ENCODE measurements at regions not wholly inside any gene's neighbourhood (a gene's known extent, or its start where the extent isn't known, plus 50 kb on each side); places are given as distances from the start of the nearest gene placed in this dataset.
"Not testable (repeated sequence)": the region's sequence is repeated elsewhere in the genome, so short reads cannot be mapped to it uniquely, and the experiment has no call there.

- no peak for DNase-seq (ENCODE audit: extremely low read depth, low read depth, low spot score)
Measured at GRCh38 chr4:111921714-111922113, 223.5 kb upstream of the FAM241A start.

DNA sequence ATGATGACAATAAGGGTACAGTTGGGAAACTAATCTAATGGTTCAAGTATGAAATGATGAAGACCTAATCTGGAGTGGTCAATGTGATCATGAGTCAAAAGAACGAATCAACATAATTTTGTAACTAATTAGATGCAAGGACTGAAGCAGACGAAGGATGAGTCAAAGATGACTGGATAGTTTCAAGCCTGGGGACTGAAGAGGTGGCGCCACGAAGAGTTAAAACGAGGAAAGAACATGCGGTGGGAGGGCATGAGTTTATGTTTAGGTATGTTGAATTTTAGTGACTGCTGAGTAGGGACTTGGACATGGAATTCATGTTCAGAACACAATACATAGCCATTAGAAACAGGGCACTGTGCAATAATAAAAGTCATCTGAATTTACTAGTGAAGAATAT is 221.5 kb upstream of the FAM241A start:
- no peak for DNase-seq (ENCODE audit: extremely low read depth, low read depth, low spot score)

DNA sequence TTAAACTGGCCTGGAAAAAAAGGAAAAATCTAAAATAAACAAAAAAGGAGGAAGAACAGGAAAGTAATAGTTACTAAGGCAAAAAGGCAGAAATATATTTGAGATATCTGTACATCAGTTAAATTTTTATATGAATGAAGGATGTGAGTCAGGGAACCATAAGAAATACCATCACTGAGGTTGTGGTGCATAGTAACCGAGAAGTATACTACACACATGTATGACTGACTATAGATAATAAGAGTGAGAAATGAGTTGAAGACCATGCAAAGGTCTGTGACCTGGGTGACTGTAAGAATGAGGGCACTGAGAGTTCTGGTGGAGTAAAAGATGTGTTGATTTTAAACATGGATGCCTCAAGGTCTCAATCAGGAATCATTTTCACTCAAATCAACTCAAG is 220.6 kb upstream of the FAM241A start:
- DNase-seq (ENCODE audit: extremely low read depth, low read depth, low spot score) = no peak

DNA sequence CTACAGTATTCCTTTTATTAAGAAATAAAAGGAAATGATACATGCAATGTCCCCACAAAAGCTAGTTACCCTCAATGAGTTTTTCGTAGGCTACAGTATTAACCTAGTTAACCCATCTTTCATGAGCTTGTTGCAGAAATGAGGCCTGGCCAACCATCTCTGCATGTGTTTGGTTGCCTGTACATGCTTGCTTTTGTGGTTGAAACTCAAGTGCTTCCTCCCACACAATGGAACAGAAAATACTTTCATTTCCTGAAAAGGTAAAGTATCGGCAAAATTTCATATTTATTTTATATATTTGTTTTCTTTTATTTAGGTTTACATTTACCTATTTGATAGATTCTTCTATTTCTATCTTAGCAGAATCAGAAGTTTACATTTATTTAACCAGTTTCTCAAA is 214.6 kb upstream of the FAM241A start:
- DNase-seq (ENCODE audit: extremely low read depth, low read depth, low spot score) = no peak

DNA sequence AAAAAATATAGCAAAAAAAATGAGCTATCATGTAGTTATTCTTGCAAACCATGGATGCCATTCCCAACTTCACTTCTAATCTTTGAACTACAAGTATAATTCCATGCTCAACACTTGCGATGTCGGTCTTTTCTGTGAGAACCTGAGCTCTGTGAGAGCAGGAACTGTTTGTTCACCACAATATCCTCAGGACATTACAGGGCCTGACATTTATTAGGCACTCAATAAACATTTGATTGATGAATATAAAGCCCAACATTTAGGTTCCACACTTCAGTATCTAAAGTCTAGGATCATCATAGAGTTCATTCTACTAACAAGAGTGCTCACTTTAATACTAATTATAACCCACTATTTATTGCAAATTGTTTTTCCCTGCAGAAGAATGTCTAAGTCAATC is 211.6 kb upstream of the FAM241A start:
- no peak for DNase-seq (ENCODE audit: extremely low read depth, low read depth, low spot score)

- no peak for DNase-seq (ENCODE audit: extremely low read depth, low read depth, low spot score)
Measured at GRCh38 chr4:111934314-111934713, 210.9 kb upstream of the FAM241A start.

GRCh38 chr4:111937368-111937767 is 207.9 kb upstream of the FAM241A start:
- DNase-seq (ENCODE audit: extremely low read depth, low read depth, low spot score) = no peak

GRCh38 chr4:111941957-111942356 is 203.3 kb upstream of the FAM241A start:
- DNase-seq (ENCODE audit: extremely low read depth, low read depth, low spot score) = no peak

DNA sequence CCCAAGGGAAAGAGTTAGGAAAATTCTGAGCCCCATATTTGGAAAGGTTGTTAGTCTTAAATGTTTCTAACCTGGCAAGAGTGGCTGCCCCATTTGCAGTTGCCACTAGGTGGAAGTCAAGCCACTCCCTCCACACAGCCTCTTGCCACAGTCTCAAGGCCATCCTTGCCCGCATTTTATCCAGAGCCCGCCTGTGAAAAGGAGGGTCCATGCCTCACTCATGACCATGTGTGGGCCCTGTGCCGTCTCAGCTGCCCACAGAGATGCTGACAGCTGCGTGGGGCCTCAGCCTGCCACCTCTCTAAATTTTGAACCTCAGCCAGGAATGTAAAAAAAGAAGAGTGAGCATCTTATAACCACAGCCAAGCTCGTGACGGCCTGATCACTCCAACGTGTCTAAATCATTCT is 201.5 kb upstream of the FAM241A start:
- no peak for DNase-seq (ENCODE audit: extremely low read depth, low read depth, low spot score)

- DNase-seq (ENCODE audit: extremely low read depth, low read depth, low spot score) = no peak
Measured at GRCh38 chr4:111945014-111945413, 200.2 kb upstream of the FAM241A start.

- DNase-seq (ENCODE audit: extremely low read depth, low read depth, low spot score) = no peak
Measured at GRCh38 chr4:111946800-111947199, 198.5 kb upstream of the FAM241A start.

GRCh38 chr4:111952688-111953087 is 192.6 kb upstream of the FAM241A start:
- no peak for DNase-seq (ENCODE audit: extremely low read depth, low read depth, low spot score)

DNA sequence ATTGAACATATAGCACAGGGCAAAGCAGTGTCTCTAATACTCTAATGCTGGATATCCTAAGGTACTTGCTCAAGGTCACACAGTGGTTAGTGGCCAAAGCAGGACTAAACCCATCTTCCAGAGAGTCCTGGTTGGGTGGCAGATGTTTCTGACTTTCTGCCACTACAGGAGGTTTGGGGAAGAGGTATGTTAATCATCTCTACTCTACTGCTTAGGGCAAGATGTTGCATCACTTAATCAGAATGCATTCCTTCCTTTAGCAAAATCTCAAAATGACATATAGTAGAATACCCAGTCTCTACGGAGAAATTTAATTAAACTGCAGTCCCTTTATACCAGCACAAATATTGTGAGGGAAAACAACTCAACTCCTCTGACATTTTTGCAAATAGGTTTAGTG is 190.7 kb upstream of the FAM241A start:
- DNase-seq (ENCODE audit: extremely low read depth, low read depth, low spot score) = no peak

GRCh38 chr4:111955001-111955400 is 190.3 kb upstream of the FAM241A start:
- no peak for DNase-seq (ENCODE audit: extremely low read depth, low read depth, low spot score)

DNA sequence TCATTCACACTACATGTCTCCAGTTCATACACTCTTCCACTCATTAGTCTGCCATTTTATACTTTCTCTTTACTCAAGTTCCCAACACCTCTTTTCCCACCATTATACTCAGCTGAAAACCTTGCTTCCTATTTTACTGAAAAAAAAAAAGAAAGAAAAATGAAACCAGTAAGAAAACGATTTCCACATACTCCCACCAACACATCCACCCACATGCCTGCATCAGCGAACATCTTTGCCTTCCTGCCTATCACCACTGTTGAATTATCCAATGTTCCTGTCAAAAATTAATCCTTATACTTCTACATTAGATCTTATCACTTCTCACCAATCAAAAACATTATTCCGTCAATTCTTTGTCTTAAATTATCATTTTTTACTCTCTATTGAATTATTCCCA is 188.1 kb upstream of the FAM241A start:
- no peak for DNase-seq (ENCODE audit: extremely low read depth, low read depth, low spot score)

GRCh38 chr4:111957997-111958396 is 187.3 kb upstream of the FAM241A start:
- no peak for DNase-seq (ENCODE audit: extremely low read depth, low read depth, low spot score)

GRCh38 chr4:111959222-111959621 is 186.0 kb upstream of the FAM241A start:
- DNase-seq (ENCODE audit: extremely low read depth, low read depth, low spot score) = no peak

- DNase-seq (ENCODE audit: extremely low read depth, low read depth, low spot score) = no peak
Measured at GRCh38 chr4:111960241-111960667, 185.0 kb upstream of the FAM241A start.

- not testable (repeated sequence) for DNase-seq (ENCODE audit: extremely low read depth, low read depth, low spot score)
Measured at GRCh38 chr4:111961026-111961425, 184.2 kb upstream of the FAM241A start.

- no peak for DNase-seq (ENCODE audit: extremely low read depth, low read depth, low spot score)
Measured at GRCh38 chr4:111961809-111962208, 183.4 kb upstream of the FAM241A start.

DNA sequence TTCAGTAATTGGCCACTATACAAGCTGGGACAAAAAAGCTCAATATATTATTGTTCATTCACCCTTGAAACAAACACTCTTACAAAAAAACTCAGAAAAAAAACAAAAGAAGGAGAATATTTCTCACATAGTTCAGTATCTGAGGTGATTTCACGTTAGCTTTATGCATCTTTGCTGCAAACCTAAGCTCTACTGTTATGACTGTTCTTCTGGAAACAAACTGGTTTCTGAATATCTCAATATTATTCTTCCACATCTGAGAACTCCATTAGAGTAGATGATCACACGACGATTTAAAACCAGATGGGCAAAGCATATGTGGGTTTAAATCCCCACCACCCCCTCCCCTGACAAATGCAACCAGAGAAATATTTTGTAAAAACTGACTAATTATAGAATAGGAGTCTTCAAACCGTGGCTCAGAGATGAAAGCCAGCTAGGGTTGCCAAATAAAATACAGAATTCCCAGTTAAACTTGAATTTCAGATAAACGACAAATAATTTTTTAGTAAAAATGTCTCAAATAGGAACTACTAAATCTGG is 182.0 kb upstream of the FAM241A start:
- DNase-seq (ENCODE audit: extremely low read depth, low read depth, low spot score) = no peak

GRCh38 chr4:111977419-111977965 is 167.8 kb upstream of the FAM241A start:
- DNase-seq (ENCODE audit: extremely low read depth, low read depth, low spot score) = no peak

- DNase-seq (ENCODE audit: extremely low read depth, low read depth, low spot score) = no peak
Measured at GRCh38 chr4:111979921-111980320, 165.3 kb upstream of the FAM241A start.

Data from glomerular endothelial cell (primary cell).